ENCODE measurements at regions not wholly inside any gene's neighbourhood (a gene's known extent, or its start where the extent isn't known, plus 50 kb on each side); places are given as distances from the start of the nearest gene placed in this dataset.

GRCh38 chr15:37860896-37861295 is 73.5 kb upstream of the TMCO5A start:
- no peak for TF ChIP-seq CTCF (IDR thresholded peaks at IDR 0.05; ENCODE audit: low read depth, low read length)
- no peak for DNase-seq (ENCODE audit: low read depth in 2 of 2)
- H3K4me3 ChIP-seq (replicated peaks in 1 of 2; ENCODE audit: low read depth in 2 of 2, low read length in 2 of 2) = no peak overlapping the region

GRCh38 chr15:37865687-37866086 is 68.8 kb upstream of the TMCO5A start:
- no peak for DNase-seq (ENCODE audit: low read depth in 2 of 2)
- no peak for TF ChIP-seq CTCF (IDR thresholded peaks at IDR 0.05; ENCODE audit: low read depth, low read length)
- no peak overlapping the region for H3K4me3 ChIP-seq (replicated peaks in 1 of 2; ENCODE audit: low read depth in 2 of 2, low read length in 2 of 2)

- H3K4me3 ChIP-seq (replicated peaks in 1 of 2; ENCODE audit: low read depth in 2 of 2, low read length in 2 of 2) = no peak overlapping the region
- no peak for TF ChIP-seq CTCF (IDR thresholded peaks at IDR 0.05; ENCODE audit: low read depth, low read length)
Measured at GRCh38 chr15:37870711-37871110, 63.7 kb upstream of the TMCO5A start.

GRCh38 chr15:37872661-37873060 is 61.8 kb upstream of the TMCO5A start:
- no peak for TF ChIP-seq CTCF (IDR thresholded peaks at IDR 0.05; ENCODE audit: low read depth, low read length)
- no peak overlapping the region for H3K4me3 ChIP-seq (replicated peaks in 1 of 2; ENCODE audit: low read depth in 2 of 2, low read length in 2 of 2)
- no peak for DNase-seq (ENCODE audit: low read depth in 2 of 2)

More at GRCh38 chr15:37870711-37871110, 63.7 kb upstream of the TMCO5A start:
- DNase-seq (ENCODE audit: low read depth in 2 of 2) = no peak

GRCh38 chr15:37873336-37873735 is 61.1 kb upstream of the TMCO5A start:
- peak in 1 of 2 donors; percentile 12 for DNase-seq (ENCODE audit: low read depth in 2 of 2)
- TF ChIP-seq CTCF (IDR thresholded peaks at IDR 0.05; ENCODE audit: low read depth, low read length) = no peak
- H3K4me3 ChIP-seq (replicated peaks in 1 of 2; ENCODE audit: low read depth in 2 of 2, low read length in 2 of 2) = no peak overlapping the region

- no peak for DNase-seq (ENCODE audit: low read depth in 2 of 2)
- no peak overlapping the region for H3K4me3 ChIP-seq (replicated peaks in 1 of 2; ENCODE audit: low read depth in 2 of 2, low read length in 2 of 2)
- TF ChIP-seq CTCF (IDR thresholded peaks at IDR 0.05; ENCODE audit: low read depth, low read length) = no peak
Measured at GRCh38 chr15:37876900-37877299, 57.5 kb upstream of the TMCO5A start.

Measured in cardiac fibroblast (primary cell).